PC-9 (cell line): ENCODE measurements at regions not wholly inside any gene's neighbourhood (a gene's known extent, or its start where the extent isn't known, plus 50 kb on each side); places are given as distances from the start of the nearest gene placed in this dataset.

Source experiments
- CTCF ChIP-seq: fragments of 200-600 bp; sonication (generic); conservative IDR thresholded peaks from 2 replicates; pipeline ENCODE4 v1.6.1; 2017; ENCODE audit warnings: mixed run types, antibody characterized with exemption, mild to moderate bottlenecking, moderate library complexity
- EZH2 ChIP-seq: fragments of 200-600 bp; sonication (generic); IDR thresholded peaks from 2 replicates; pipeline ENCODE4 v1.8.0; 2017; ENCODE audit warnings: antibody characterized with exemption, low read depth

DNA sequence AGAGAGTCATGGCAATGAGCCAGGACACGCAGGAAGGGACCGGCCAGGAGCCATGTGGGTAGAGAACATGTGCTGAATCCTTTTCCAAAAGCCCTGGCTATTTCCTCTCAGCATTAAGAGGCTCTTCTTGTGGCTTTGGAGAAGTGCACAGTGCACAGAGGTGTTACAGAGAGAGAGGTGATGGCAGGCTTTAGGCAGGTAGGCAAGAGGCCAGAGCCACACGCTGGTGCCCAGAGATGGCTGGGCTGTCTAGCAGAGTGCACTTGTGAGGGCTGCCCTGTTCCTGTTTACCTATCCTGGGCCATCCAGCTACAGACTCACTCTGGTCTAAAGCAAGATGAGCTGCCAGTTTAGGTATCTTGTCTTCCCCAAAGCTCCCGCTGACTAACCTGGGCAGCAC, 402.6 kb downstream of the OCA2 start:
- no peak for TF ChIP-seq CTCF
- no peak for TF ChIP-seq EZH2
